HG02678 (cell line): ENCODE measurements at regions not wholly inside any gene's neighbourhood (a gene's known extent, or its start where the extent isn't known, plus 50 kb on each side); places are given as distances from the start of the nearest gene placed in this dataset.
"Not testable (repeated sequence)": the region's sequence is repeated elsewhere in the genome, so short reads cannot be mapped to it uniquely, and the experiment has no call there.

Source experiments
- ATAC-seq: cut with Tn5 transposase; IDR thresholded peaks from one replicate; pipeline ENCODE4 v1.9.1; 2021; ENCODE audit warnings: mild to moderate bottlenecking, moderate library complexity; ENCODE audit not compliant: unreplicated experiment

DNA sequence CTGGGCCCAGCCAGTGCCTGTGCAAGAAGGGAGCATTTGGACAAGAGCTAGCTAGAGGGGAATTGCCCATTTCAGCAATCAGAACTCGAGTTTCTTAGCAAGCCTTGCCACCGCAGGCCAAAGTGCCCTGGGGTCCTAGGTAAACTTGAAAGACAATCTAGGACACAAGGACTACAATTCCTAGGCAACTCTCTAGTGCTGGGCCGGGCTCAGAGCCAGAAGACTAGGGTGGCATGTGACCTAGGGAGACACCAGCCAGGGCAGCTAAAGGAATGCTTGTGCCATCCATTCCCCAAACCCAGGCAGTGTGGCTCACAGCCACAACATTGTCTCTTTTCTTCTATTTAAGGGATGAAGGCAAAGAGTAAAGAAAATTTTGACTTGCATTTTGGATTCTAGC, 205.0 kb downstream of the BMP4 start:
- no peak for ATAC-seq

DNA sequence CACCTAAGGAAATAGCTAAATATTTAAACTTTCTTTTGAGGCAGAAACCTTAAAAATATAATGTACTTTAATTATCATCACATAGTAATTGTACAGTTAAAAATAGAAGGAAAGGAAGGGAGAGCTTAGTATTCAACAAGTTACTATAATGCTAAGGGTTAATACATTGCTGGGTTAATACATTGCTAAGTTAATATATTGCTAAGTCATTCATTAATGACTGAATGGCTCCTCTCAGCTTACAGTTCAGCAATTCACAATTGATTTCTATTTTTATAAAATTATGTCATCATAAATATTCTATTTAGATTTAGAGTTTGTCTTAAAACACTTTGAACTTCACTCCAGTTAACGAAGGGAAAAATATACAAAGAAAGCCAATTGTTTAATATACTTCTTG, 207.9 kb downstream of the BMP4 start:
- ATAC-seq, result no peak

- no peak for ATAC-seq
Measured at GRCh38 chr14:53744857-53745256, 211.8 kb downstream of the BMP4 start.

DNA sequence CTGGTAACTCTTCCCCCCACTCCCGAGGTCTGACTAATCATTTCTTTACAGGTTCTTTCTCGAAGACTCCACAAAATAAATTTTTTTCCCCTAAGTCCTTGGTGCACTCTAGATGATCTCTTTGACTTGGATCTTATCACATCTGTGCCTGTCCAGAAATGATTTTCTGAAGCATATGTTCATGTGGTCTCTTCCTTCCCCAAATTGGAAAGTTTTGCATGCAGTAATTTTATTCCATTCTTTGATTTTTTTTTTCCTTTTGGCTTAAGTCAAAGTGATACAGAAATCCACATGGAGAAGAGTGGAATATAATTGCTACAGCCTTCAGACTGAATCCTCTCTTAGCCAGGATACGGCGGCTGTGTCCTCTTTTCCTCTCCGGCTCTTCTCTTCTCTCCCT, 213.3 kb downstream of the BMP4 start:
- no peak for ATAC-seq

DNA sequence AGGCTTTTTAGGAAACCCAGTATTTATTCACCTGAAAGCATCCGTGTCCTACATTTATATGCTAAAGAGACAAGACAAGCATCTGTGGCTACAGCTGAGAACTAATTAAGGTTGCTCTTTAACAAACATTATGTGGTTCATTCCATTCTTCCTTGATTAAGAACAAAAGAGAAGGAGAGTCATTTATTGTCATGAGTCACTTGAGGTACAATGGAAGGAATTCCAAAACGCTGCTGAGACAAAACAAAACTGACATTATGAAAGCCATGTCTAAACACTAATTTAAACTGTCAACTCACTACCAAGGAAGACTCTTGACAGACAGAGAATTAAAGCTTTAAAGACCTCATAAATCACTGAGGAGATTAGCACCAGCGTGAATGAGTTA, 214.4 kb downstream of the BMP4 start:
- no peak for ATAC-seq

DNA sequence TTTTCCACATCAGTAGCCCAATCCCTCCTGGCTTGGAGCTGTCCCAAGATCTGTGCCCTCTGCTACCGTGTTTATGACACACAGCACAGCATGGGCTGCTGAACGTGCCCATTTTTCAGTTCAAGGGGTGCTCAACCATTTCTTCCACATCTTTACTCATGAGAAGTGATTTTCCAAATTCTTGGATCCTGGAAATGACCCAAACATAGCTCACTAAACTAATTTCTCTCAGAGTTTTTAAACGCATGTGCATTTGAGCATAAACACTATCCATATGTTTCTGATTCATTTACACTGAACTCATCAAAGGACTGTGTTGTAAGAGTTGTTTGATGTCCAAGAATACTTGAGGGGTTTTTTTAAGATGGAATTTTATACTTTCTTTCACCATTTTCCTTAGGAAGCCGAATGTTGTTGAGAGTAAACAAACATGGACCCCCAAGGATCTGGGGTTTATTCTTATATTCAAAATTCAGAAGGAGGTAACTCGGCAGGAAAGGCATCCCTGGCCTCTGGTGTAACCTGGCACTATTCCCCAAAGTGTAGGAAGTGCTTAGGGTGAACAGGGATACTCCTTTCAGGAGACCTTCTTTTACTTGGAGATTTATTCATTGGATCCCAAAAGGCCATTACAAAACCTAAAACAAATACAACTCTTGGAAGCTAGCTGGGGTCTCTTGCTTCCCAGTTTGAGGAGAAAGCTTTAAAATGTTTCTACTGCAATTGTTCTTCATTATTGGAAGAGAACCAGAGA, 215.0 kb downstream of the BMP4 start:
- ATAC-seq, result no peak

- ATAC-seq, result no peak
Measured at GRCh38 chr14:53740570-53740969, 216.1 kb downstream of the BMP4 start.

DNA sequence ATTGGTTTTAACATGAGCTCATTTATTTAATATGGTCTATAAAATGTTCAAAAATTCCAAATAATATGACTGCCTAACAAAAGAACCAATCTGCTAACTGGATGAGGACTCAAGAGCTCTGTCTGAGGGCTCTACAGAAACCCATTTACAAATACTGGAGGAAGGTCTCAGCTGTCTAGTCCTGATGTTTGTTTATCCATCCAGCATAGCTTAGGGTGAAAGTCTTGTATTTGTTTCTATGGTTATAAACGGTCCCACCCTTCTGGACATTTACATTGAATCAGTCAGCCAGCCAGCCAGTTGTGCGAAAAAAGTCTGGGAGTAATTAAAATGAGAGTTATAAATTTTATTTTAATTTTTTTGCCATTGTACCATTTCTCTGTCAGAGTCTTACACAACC, 220.7 kb downstream of the BMP4 start:
- ATAC-seq, result no peak

DNA sequence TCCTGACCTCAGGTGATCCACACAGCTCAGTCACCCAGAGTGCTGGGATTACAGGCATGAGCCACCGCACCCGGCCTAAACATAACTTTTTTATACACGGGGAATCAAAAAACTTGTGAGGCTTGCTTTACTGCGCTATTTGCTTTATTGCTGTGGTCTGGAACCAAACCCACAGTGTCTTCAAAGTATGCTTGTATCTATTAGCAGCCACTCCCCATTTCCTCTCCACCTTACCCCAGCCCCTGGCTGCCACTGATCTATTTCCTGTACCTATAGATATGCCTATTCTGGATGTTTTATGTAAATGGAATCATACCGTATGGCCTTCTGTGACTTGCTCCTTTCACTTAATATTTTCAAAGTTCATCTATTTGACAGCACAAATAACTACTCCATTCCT, 233.4 kb downstream of the BMP4 start:
- ATAC-seq, result no peak

DNA sequence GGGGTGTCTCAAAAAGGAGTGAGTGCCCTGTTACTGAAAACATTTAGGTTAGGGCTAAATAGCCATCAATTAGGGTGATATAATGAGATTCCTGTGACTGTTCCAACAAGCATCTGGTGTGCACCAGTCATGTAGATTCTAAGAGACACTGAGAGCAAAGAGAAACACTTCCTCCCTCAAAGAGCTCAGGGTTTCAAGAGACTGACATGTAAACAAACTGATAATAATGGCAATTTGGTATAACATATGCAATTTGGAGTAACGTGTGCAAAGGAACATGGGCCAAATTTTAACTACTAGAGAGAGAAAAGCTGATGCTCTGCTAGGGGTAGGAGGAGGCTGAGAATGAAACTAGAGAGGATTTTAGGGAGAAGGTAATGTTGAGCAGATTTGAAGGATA, 237.1 kb downstream of the BMP4 start:
- ATAC-seq, result no peak

- no peak for ATAC-seq
Measured at GRCh38 chr14:53716578-53716977, 240.0 kb downstream of the BMP4 start.

DNA sequence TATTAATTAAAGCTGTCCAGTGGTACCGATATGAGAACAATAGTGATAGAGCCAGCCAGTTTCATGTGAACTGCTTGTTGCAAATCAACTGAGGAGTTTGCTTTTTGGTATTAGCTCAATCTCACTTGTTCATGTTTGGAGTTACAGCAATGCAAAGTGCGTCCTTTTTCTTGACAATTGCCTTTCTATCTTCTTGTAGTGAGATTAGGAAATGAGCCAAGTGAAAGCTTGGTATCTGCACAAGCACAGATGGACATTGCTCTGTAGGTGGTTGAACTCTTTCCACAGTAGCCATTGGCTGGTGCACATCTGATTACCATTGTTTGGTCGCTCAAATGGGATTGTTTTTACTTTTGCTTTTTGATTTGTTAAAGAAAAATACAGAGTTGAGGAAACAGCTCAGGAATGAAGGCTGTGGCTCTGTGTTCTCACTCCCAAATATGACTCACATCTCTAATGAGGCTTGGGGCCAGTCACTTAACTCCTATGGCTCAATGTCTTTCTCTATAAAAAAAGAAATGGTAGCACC, 241.4 kb downstream of the BMP4 start:
- ATAC-seq, result no peak

DNA sequence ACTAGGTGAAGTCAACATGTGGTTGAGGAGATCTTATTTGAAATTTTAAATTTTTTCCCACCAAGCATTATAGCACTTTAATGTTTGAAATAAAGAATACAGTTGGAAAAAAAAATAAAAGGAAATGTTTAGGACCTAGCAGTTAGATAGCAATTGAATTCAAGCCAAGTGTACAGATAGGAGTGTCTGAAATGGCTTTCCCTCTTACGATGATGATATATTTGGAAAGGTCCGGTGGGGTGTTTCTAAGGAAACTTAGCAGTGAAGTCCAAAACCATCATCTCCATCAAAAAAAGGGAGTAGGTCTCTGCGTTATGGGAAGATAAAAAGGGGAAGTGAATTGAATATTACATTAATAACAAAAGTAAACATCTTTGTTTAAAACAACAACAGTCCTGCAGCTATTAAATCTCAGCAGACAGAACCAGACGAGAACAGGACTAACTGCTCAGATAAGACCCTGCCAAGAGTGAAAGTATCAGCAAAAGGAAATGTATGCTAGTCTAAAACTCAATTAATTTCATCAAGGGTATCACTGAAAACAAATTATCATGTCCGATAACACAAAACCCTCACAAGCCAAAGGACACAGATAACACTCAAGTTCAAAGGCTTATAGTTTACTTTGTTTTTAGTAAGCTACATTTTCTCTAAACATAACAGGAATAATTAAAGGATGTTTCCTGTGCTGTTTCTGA, 242.0 kb downstream of the BMP4 start:
- no peak for ATAC-seq

DNA sequence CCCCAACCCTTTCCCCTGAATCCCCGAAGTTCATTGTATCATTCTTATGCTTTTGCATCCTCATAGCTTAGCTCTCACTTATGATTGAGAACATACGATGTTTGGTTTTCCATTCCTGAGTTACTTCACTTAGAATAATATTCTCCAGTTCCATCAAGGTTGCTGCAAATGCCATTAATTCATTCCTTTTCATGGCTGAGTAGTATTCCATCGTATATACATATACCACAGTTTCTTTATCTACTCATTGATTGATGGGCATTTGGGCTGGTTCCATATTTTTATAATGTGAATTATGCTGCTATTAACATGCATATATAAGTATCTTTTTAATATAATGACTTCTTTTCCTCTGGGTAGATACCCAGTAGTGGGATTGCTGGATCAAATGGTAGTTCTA, 243.7 kb downstream of the BMP4 start:
- not testable (repeated sequence) for ATAC-seq

GRCh38 chr14:53711205-53711604, 245.4 kb downstream of the BMP4 start:
- no peak for ATAC-seq

DNA sequence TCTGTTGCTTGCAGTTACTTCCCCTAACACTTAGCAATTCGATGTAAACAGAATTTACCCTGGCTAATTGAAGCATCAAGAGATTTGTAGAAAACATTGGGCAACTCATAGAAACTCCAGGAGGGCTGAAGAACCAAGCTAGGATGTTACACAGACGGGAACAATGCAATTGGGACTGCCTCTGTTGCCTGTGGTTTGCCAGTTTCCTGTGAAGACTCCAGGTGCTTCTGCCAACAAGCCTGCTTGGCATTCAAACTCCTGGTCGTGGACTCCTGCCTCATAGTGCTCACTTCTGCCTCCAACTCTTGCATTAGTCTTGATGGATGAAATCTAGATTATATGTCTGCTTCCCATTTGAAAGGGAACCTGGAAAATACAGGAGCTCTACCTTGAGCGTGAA, 246.0 kb downstream of the BMP4 start:
- no peak for ATAC-seq

GRCh38 chr14:53709381-53709780, 247.2 kb downstream of the BMP4 start:
- no peak for ATAC-seq

DNA sequence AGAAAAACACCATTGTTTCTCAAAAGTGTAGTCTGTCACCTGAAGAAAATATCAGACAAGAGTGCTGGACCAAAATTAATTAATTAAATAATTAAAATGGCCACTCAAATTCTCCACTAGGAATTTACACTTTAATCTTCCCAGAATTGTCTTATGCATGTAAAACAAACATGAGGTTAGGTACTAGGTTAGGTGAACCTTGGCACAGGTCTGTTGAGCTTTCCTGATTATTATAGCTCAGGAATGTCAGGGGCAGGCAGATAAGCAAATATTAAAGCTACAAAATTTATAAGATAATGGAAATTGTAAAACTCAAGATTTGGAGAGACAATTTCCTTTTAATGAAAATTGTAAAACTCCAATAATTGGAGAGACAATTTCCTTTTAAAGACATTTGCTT, 253.2 kb downstream of the BMP4 start:
- ATAC-seq, result no peak

DNA sequence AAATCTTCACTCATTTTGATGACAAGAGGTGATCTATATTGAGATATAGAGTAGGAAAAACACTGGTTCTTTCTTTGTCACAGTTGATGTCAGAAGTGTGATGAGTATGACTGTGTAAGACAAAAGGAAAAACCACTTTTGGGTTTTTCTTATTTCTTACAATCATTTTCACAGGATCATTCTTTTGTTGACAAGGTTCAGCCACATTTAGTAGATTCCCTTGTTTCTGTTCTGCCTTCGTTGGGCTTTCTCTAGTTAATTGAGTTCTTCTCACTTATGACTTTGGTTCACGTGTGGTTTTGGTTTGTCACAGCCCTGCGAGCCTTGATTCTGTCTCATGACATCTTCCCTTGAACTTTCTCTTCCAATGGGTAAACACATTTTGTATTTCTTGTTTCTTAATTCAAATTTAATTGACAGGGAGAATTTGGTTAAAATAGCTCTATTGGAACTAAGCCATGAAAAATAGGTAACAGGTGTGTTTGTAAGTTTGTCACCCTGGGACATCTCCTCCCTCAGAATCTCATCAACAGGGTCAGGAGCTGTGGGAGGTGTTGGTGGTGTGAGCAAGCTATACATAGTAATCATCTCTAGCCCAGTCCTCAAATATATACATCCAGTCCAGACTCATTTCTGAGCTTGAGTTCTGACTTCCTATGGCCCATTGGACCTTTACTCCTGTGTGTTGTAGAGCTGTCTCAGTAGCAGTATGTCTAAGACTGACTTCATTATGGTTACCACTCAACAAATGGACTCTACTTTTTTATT, 255.3 kb downstream of the BMP4 start:
- peak; percentile 72 for ATAC-seq

- ATAC-seq, result no peak
Measured at GRCh38 chr14:53696217-53696965, 260.2 kb downstream of the BMP4 start.

DNA sequence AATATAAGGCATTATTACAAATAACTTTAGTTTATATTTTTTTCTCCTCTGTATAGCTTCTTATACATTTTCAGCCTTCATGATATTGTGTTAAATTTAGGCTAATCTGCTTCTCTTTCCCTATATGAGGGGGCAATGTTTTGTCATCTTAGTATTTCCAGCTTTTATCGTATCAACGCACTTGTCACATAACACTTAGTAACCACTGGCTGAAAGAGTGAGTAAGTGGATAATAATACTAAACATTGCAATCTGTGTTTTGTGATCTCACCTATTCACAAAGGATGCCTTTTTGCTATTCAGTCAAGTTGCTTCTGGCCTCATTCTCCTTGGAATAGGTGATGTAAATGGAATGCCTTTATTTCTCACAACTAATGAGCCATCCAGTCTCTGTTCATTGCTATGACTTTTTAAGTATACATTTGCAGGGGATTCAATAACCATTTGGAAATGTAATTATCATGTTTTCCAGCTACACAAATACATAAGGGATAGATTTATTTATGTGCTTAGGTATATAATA, 260.9 kb downstream of the BMP4 start:
- no peak for ATAC-seq
